Ecto neural progenitor cell (in vitro differentiated cells): ENCODE measurements at regions not wholly inside any gene's neighbourhood (a gene's known extent, or its start where the extent isn't known, plus 50 kb on each side); places are given as distances from the start of the nearest gene placed in this dataset.

ENCODE experiments used
- DNase-seq: peaks from one replicate; pipeline ENCODE4 v3.0.0-alpha.2; 2018; ENCODE audit warnings: low spot score

DNA sequence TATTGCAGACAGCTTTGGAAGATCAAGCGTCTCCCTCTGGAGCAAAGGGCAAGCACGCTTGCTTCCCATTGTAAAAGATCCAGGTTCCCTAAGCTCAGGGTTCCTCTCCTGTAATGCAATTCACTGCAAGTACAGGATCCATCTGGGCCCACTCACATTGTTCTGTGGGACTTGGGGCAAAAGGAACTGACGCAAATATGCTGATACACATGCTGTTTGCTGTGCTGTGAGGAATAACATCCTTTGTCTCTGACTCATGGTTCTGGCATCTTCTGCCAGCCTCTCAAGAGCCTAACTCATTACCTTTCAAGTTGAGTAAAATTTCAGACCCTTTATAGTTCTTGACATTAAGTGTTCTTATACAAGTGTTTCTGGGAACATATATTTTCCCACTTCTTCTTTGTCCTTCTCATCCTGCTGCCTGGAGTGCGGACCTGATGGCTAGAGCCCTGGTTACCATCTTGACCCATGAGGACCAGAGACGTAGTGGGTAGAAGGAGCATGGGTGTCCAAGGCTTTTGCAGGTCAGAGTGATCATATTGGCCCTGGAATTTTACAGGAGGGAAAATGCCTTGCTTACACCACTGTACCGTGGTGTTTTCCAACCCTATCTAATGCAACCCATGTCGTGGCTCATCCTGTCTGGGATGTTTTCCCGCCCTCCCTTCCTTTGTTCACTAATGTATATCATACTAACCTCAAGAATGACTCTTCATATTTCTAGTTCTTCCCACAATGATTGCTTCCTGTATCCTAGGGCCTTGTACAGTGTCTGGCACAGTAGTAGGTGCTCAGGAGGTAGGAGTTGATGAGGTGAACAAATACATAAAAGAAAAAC, 145.7 kb upstream of the GLI2 start:
- DNase-seq = no peak

DNA sequence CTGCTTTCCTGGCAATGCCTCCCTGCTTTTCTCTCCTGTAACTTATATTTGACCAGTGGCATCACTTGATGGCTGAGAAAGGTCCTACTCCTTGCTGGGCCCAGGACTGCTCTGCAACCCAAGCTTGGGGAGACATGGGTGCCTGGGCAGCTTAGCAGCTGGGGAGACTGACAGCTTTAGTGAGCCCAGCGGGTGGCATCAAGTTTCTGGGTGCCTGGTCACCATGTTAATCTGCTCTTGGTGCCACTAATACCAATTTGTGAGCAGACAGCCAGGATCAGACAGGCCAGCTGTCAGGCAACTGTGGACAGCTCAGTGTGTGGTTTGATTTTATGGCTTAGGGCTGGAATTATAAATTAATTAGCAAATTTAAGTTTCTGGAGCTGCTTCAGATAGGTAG, 144.8 kb upstream of the GLI2 start:
- no peak for DNase-seq

DNA sequence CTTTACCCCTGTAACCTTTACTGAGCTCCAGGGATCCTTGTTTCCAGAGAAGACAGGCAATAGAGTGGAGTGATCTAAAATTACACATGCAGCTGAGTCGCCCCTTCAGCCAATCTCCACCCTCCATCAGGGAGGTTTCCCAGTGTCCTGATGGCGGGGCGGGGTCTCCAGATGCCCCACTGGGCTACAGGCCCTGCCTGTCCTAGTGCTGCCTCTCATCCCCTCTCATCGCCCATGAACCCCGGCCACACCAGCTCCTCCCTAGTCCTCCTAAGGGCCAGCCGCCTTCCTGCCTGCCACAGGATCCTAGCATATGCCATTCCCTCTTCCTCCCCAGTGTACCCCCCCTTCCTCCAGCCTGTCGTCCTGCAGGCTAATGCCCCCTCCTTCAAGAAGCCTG, 144.1 kb upstream of the GLI2 start:
- no peak for DNase-seq

- DNase-seq = no peak
These were observed 143.6 kb upstream of the GLI2 start for GRCh38 chr2:120592084-120592483.

DNA sequence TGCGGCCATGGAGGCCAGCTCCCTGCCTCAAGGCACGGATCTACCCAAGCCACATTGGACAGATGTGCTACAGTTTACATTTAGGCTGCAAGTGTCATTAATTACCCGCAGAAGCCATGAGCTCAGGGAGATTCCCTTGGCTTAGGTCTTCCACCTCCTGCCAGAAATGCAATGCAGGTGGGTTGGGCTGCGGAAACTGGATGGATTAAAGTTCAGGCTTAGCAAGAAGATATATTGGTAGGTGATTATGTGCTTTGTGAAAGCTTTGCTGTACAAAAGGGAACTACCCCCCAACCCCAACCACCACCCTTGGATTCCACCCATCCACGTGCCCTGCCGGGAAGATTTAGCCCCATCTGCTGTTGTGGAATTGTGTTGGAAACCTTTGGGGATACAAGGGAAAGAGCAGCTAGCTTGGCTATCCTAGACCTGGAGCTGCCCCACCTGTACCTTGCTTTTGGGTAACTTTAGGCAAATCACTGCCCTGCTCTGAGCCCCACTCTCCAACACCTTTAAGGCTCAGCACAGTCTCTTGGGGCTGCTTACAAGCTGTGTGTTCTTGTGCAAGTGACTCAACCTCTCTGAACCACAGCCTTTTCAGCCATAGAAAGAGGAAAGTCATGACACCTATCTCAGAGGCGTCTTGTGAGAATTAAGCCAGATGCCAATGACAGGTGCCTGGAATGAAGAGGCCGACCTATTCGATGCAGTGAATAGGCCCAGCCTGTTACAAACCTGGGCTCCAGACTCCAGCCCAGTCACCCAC, 141.6 kb upstream of the GLI2 start:
- no peak for DNase-seq

- DNase-seq = no peak
These were observed 140.6 kb upstream of the GLI2 start for GRCh38 chr2:120594856-120595685.

DNA sequence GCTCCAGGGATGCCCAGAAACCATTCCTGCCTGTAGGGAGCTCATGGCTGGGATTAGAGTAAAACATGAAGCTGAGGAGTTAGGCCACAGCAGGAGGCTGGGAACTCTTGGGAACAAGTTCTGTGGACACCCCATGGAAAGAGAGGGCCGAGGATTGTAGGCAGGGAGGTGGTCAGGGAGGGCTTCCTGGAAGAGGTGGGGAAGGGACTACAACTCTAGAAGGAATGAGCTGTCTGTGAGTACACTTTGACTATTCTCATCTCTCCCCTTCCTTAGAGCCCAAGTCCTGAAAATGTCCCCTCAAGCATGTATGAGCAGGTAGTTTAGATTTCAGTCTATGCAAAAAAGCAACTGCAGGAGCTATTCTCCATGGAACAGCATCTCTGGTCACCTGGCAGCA, 139.9 kb upstream of the GLI2 start:
- DNase-seq = no peak

GRCh38 chr2:120596191-120596811, 139.4 kb upstream of the GLI2 start:
- DNase-seq = no peak

GRCh38 chr2:120596990-120597594, 138.6 kb upstream of the GLI2 start:
- no peak for DNase-seq

DNA sequence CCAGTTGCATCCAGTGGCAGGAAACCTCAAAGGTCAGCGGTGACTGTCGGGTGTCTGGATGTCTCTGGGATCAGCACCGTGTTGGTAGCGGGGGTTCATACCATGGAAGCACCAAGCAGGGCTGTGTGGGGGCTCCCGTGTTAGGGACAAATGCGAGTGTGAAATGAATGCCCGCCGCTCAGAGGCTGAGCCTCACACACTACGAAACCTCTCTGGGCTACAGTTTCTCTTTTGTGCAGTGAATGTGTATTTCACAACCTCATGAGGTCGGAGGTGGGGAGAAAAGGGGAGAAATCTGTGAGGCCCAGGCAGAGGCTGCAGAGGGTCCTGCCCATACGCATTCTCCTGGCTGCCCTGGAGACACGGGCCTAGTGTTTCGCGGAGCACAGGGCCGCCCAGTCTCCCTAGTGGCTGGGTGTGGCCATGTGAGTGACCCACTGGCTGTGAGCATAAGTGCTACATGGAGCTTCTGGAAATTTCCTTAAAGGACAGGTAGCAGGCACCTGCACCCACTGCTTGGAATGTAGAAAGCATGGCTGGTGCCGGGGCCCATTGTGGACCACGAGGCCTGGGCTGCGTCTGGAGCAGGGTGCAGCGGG, 138.0 kb upstream of the GLI2 start:
- DNase-seq = no peak

DNA sequence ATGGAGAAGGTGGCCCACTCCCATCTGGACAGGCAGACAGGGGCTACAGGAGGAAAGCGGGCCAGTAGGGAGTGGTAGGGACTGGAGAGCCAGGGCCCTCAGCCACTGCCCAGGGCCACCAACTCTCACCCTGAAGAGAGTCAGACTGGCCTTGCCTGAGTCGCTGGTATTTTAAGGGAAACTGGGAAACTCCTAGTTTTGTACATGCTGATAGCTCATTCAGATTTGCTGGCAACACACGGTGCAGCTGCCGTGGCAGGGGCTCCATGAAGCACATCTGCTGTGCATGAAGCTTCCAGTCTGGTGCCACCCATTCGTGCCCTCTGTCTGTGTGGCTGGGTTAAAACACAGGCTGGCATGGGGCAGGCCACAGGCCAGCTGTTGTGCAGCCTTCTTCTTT, 137.3 kb upstream of the GLI2 start:
- DNase-seq = no peak

DNA sequence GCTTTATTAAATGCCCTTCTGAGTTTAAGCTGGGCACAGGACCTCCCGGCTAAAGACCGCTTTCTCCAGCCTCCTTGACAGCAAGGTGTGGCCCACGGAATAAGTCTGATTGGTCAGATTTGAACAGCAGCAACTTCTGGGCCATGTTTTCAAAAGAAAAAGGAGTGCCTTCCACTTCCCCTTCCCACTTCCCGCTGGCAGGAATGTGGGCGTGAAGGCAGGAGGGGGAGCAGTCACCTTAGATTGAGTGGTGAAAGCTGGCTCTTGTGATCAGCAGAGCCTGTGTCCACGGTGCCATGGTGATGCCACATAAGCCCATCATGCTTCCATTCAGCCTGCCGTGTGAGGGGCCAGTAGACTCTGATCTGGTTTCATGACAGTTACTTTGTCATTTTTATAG, 136.6 kb upstream of the GLI2 start:
- no peak for DNase-seq

DNA sequence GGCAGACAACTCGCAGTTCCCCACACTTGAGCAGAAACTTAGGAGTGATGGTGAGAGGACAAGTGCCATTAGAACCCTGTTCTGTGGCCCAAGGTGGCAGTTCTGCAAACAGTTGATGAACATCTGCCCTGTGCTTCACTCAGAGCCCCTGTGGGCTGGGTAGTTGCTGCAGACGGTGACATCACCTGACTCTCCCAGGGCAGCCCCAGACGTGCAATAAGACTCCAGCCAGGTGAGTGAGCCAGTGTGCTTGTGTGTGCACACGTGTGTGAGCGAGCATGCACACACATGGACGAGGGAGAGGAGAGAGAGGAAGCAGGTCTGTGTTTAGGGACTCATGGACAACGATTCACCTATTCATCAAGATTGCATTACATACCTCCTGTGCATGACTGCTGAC, 136.0 kb upstream of the GLI2 start:
- DNase-seq = no peak

DNA sequence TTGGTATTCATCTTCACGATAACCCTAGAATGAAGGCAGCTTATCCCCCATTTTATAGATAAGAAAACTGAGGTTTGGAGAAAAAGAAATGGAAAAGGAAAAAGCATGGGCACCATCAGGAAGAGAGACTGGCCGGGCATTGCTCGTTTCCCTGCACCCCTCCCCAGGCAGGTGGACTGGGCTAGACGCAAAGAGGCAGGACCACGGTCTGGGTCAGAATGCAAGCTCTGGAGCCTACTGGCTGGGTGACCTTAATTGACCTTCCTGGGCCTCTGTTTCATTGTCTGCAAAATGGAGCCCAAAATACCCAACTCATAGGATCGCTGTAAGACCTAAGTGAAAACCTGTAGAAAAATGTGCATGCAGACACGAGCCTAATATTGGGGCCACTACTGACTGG, 135.3 kb upstream of the GLI2 start:
- DNase-seq = no peak

DNA sequence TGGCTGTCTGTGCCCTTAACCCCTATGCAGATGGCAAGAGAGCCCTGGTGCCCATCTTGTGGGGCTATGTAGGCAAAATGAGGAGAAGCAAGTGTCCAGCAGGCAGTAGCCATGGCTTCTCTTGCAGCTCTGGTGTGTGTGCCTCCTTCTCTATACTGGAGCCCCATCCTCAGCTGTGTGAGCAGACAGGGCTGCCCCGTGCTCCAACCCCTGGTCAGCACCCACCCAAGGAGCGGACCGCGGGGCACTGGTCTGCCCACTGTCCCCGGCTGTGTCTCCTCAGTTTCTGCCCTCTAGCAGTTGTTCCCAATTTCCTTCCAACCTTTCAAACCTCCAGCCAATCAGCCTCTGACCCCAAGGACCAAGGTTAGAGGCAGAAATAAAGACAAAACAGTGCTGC, 134.9 kb upstream of the GLI2 start:
- no peak for DNase-seq

GRCh38 chr2:120601566-120601965, 134.1 kb upstream of the GLI2 start:
- no peak for DNase-seq

GRCh38 chr2:120602251-120602650, 133.4 kb upstream of the GLI2 start:
- DNase-seq = no peak

- no peak for DNase-seq
These were observed 130.9 kb upstream of the GLI2 start for GRCh38 chr2:120604767-120605166.

DNA sequence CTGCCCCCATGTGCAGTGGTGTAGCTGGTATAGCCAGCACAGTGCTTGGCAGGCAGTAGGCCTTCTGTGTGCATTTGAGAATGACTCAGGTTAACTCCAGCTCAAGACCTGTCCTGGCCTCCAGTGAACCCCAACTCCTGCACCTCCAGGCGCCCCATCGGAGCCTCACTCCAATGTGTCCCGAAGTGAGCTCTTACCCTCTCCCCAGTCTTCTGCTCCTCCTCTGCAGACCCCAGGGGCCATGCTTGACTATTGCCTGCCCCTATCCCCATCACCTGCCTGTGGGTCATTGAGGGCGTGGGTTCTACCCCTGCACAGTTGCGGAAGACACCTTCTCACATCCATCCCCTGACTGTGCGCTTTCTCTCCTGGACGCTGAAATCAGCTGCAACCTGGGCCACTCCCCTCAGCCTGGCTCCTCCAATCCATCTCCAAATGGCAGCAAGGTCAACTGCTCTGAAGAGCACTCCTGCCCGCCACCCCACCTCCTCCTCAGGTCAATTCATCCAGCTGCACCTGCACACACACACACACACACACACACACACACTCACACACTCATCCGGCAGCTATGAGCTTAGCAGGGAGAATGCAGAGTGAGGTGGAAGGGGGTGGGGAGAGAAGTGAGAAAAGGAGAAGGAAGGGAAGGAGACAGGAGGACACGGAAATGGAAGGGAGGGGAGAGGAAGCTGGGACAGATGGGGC, 130.3 kb upstream of the GLI2 start:
- DNase-seq = no peak

DNA sequence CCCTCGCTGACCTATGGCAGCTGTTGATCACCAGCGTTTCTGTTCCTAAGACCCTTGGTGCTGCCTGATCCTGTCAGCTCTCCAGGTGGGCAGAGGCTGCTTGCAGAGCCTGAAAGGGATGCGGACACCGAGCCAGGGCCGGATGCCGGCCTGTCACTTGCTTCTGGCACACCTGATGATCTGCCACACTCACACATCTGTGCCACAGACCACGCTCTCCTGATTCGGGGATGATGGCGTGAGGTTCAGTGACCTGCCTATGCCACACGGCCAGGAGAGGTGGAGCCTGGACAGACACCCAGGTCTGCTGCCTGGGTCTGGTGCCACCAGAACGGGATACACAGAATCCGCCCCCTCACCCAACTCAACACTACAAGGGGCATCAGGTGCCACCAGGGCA, 129.4 kb upstream of the GLI2 start:
- DNase-seq = no peak

GRCh38 chr2:120606931-120607330, 128.7 kb upstream of the GLI2 start:
- no peak for DNase-seq
